HFF-Myc (cell line): ENCODE measurements at regions not wholly inside any gene's neighbourhood (a gene's known extent, or its start where the extent isn't known, plus 50 kb on each side); places are given as distances from the start of the nearest gene placed in this dataset.

Experiments used
- DNase-seq: peaks from one replicate; pipeline ENCODE4 v3.0.0-alpha.2; 2011; ENCODE audit warnings: low read depth; ENCODE audit errors: extremely low read depth
- H3K4me3 ChIP-seq: replicated peaks from 2 replicates; pipeline ENCODE4 v1.5.1; 2011; ENCODE audit warnings: low read depth, mild to moderate bottlenecking, control low read depth, low read length
- CTCF ChIP-seq: IDR thresholded peaks from 2 replicates; pipeline ENCODE4 v1.5.1; 2012; ENCODE audit warnings: mild to moderate bottlenecking, low read depth, low read length, control low read depth; ENCODE audit errors: missing control alignments

- TF ChIP-seq CTCF: no peak
- DNase-seq: no peak
- H3K4me3 ChIP-seq: no peak overlapping the region
These were observed 87.6 kb downstream of the FOXA2 start for GRCh38 chr20:22496817-22497216.

- no peak overlapping the region for H3K4me3 ChIP-seq
- TF ChIP-seq CTCF: no peak
- no peak for DNase-seq
These were observed 88.6 kb downstream of the FOXA2 start for GRCh38 chr20:22495789-22496188.

- no peak for TF ChIP-seq CTCF
- H3K4me3 ChIP-seq: no peak overlapping the region
- no peak for DNase-seq
These were observed 89.2 kb downstream of the FOXA2 start for GRCh38 chr20:22495172-22495571.

- no peak overlapping the region for H3K4me3 ChIP-seq
- no peak for TF ChIP-seq CTCF
- DNase-seq: no peak
These were observed 91.9 kb downstream of the FOXA2 start for GRCh38 chr20:22492497-22492896.

- DNase-seq: no peak
- no peak overlapping the region for H3K4me3 ChIP-seq
- no peak for TF ChIP-seq CTCF
These were observed 93.2 kb downstream of the FOXA2 start for GRCh38 chr20:22491194-22491505.

- DNase-seq: no peak
- TF ChIP-seq CTCF: no peak
These were observed 93.8 kb downstream of the FOXA2 start for GRCh38 chr20:22490287-22491193.

More at GRCh38 chr20:22490287-22491193, 93.8 kb downstream of the FOXA2 start:
- H3K4me3 ChIP-seq: no peak overlapping the region
